Suppressor macrophage treated with lipopolysaccharide for 1 hour (primary cell): ENCODE measurements at regions not wholly inside any gene's neighbourhood (a gene's known extent, or its start where the extent isn't known, plus 50 kb on each side); places are given as distances from the start of the nearest gene placed in this dataset.

ENCODE experiments used
- DNase-seq, 3 donors: peaks; one replicate each; pipeline ENCODE4 v3.0.0-alpha.2; 2020 to 2022

DNA sequence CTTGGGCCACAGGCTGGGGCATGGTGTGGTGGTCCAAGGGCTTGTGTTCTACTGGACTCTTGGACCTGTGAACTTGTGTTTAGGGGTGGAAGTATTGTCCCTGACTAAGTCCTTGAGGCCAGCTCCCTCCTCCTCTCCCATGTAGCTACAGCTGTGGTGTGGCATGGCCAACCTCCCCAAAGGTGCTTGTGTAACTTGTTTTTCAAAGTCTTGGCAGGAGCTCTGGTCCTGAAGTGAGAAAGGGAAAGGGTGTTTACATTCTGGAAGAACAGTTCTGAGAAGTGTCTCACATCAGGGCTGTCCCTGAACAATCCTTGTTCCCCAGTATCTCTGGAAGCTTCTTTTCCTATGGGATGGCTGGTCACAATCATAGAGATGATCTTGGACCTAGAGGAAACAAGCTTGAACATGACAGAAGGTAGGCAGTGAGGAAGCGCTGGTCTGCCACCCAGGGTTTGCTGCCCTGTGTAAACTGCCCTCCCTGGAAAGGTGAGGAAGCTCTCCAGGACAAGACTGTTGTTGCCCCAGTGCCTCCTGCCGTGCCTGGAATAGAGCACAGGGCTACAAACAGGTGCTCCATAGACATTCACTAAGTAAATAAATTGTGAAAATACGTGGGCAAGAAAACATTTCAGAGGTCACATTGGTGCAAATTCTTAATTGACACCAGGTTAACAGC lies 64.6 kb upstream of the KLF9 start:
- no peak for DNase-seq

DNA sequence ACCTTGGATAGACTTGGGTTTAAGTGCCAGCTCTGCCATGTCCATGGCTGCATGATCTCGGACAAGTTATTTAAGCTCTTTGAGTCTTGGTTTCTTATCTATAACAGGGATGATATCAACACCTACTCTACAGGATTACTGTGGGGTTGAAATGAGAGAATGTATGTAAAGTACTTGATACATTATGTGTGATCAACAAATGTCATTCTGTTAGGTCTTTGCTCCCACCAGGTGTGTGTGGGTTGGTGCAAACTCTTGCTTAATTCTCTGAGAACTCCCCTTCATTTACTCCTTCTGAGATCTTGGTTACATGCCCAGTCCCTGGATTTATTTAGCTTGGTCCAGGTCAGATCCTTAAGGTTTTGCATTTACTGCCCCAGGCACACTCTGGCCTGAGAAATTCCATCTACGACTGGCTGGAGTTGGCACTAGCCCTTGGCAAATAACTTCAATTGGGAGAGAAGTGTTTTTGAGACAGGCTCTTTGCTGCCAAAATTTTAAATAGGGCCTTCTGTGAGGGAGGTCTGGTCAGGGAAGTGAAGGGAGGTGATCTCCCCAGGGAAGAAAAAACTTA lies 63.5 kb upstream of the KLF9 start:
- DNase-seq = no peak

DNA sequence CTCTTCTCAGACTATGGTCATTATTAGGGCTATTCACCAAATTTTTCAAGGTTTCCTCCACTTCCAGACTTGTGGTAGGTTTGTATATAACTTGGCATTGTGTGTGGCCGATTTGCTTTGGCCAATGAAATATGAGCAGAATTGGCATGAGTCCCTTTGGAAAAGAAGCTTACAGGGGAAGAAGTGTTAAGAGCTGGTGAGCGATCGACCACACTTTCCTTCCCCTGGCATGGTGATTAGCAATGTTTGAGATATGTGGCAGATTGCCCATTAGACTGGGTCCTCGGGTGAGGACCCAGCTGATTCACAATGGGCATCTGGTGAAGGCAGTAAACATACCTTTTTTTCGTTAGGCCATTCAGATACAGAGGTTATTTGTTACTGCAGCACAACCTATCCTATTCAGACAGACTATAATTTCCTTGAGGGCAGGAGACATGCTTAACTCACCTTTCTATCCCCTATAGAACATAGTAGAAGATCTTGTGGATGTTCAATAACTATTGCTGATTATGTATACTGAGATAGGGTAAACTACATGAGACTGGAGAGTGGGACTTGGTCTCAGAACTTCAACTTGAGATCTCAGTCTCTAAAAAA lies 62.8 kb upstream of the KLF9 start:
- no peak for DNase-seq

DNA sequence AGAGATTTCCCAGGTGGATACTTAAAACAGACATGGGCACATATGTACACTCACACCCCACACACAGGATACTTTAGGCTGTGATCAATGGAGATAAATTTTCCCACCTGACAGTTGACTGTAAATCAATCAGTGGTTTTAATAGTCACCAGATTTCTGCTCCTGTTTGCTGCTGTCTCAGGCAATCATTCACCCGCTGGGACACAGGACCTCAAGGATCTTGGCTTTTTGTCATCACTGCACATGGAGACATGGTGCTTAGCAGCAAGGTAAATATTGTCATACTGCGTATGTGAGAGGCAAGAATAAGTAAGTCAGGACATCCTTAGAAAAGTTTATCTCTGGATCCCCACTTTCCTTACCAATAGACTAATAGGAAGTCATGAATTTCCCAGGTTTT lies 60.8 kb upstream of the KLF9 start:
- DNase-seq = no peak

DNA sequence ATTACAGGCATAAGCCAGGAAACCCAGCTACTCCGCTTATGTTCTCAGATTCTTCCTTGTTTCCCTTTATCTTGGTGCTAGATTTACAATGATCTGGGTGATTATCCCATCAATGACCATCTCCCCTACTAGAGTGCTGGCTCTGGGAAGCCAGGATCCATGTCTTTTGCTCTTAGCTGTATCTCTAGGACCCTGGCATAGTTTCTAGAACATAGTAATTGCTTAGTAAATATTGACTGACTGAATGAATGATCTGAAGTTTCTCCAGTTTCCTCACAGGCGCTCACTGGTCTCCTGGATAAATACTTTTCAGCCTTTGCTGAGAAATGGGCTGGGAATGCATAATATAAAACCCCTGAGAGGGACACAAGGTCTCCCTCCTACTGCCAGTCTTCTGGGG lies 60.0 kb upstream of the KLF9 start:
- DNase-seq = no peak

DNA sequence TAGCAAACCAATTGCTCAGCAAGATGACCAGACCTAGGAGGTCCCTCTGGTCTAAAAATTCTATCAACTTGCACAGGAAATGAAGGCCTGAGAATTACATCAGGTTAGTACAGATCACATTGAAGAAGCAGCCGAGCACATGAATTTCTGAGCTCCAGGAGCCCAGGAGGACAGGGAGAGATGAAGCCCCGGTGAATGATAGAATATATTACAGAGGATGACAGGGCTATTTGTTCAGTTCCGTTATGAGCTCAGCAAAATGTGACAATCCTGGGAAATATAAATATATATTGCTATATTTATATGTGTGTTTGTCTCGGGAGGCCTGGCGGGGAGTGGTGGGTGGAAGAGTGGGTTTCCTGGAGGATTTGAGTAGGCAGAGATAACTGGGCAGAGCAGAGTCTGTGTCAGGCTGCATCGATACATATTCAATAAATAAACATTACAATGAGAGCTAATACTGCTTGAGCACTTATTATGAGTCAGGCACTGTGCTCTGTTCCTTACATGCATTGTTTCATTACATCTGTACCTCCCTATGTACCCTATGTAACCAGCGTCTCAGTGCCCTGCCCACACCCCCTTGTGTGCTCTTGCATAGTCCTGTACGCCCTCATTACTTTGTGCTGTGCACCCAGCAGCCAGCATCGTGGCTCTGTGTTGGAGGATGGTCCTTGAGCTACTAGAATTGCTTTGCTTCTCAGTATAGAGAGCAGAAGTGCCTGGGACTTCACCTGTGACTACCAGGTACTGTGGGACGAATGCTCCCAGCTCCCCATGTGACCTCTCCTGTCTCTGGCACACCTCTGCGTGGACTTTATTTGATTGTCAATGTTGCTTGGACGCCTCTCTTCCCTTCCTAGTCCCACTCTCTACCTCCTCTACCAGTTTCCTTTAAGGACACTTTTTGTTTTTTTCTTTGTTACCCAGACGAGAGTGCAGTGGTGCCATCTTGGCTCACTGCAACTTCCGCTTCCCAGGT lies 58.1 kb upstream of the KLF9 start:
- DNase-seq = no peak

DNA sequence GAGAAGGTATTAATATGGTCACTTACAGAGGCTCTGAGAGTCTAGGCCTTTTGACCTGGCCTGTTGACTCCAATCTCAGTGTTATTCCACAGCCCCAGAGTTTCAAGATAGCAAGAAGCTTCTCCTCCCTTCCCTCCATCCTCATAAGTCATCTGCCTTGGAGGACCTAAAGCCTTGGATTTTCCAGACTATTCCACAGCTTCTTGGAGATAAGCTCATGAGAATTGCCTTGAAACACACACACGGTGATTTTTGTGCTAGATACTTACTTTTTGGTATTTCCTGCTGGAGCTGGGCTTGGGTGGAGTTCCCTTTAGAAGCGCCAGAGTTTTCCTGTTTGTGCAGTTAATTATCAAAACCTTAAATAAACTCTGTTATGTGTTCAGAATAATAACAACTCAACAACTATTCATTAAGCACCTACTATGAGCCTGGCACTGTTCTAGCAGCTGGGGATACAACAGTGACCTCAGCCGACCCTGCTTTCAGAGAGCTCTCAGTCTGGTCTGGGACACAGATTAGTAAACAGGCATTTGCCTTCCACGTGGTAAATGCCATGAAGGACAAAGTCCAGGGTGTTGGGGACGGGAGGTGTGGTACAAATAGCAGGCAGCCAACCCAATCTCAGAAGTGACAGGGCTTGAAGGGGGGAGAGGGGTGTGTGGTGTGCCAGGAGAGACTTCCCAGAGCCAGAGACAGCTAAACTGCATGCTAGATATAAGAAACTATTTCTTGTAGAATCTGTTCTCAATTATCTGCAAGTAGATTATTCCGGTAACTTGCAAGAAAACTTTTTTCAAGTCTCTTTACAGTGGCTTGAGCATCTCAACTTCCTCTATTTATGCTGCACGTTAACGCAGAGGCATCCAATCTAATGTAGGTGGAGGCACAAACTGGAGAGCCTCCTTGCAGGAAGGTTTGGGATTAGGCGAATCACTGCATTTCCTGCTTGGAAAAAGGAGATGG lies 55.9 kb upstream of the KLF9 start:
- no peak for DNase-seq

DNA sequence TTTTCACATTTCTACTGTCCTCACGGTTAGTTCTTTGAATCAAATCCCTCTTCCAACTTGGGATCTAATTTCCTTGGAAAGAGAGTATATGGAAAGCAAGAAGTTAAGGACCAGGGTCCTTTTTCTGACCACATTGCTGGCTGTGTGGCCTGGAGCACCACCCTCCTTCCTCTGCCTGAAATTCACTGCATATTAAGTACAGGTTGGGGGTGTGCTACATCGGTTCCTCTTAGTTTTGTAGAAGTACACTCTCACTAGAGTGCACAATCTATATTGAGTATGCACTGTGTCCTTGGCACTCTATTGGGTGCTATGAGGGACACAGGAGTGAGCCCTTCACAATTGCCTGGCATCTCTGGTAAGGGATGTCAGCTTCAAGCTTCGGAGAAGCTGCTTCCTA lies 53.8 kb upstream of the KLF9 start:
- DNase-seq = peak in 2 of 3 donors; percentile 28 to 30

DNA sequence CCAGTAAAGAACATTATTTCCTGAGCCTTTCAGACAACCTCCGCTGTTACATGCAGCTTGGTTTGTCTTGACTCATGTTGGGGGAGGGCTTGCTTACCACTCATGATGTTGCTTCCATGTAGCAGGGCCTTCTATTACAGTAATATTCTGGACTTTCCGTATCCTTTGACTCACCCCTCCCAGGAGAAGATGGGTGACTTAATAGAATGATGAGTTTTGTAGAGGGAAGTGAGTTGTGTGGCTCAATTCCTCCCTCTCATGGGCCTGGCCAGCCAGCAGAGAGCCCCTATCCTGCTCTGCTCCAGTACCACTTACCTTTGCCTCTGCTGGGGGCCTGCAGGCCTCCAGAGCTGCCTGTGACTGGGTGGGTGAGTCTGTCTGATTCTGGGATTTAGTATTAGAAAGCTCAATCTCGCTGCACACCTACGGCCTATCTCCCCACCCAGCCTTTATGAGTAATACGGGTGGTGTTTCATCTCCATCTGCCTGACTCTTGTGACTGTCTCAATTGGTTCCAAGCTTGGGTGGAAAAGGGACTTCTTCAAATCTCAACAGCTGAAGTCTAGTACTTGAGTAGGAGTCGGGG lies 52.6 kb upstream of the KLF9 start:
- DNase-seq = peak; percentile 91 to 98 (median 96)

DNA sequence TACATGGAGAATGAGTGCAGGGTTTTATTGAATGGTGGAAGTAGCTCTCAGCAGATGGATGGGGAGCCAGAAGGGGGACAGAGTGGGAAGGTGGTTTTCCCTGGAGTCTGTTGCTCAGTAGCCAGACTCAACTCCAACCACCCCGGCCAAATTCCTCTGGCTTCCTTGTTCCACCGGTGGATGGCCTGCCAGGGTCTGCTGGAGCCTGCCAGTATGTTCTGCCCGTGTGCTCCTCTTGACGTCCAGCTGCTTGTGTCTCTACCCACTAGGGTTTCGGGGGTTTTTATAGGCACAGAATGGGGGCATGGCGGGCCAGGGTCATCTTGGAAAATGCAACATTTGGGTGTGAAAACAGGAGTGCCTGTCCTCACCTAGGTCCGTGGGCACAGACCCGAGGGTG lies 51.4 kb upstream of the KLF9 start:
- no peak for DNase-seq

DNA sequence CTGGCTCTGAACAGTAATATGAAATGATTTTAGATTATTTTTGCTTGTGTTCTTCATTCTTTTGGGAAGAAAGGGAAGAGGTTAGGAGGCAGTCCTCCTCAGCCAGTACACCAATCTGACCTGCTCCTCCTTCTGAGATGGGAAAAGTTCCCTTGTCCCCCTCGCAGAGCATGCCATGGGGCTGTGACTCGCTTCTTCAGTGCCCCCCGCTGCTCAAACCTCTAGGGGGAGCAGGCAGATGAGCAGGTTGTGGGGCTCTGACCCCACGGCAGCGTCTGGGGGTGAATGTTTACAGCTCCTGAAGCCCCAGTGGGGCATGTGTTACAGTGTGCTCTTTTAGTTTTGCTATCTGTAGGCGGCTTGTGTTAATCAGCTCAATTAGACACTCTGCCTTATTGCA lies 50.9 kb upstream of the KLF9 start:
- no peak for DNase-seq
